Suprapubic skin (tissue), 4 donors: ENCODE measurements at regions not wholly inside any gene's neighbourhood (a gene's known extent, or its start where the extent isn't known, plus 50 kb on each side); places are given as distances from the start of the nearest gene placed in this dataset.

ENCODE experiments used
- POLR2A ChIP-seq, 2 donors: fragments of 450-650 bp; IDR thresholded peaks; one replicate each; pipeline ENCODE4 v1.6.1; 2017; ENCODE audit warnings: antibody characterized with exemption in 2 of 2, mild to moderate bottlenecking in 2 of 2, moderate library complexity in 2 of 2
- POLR2AphosphoS5 ChIP-seq, 3 donors: sonication (generic); formaldehyde crosslinking; IDR thresholded peaks; one replicate each; pipeline ENCODE4 v1.6.1; 2017; ENCODE audit warnings: antibody characterized with exemption in 3 of 3
- TF ChIP-seq, protein P1 (sequence below), 2 donors: fragments of 200-600 bp in 1 of 2; fragments of 450-650 bp in 1 of 2; sonication (generic) in 1 of 2; IDR thresholded peaks; one replicate each; pipeline ENCODE4 v1.5.1; 2016 to 2019; ENCODE audit warnings: antibody characterized with exemption in 2 of 2, mild to moderate bottlenecking in 1 of 2, moderate library complexity in 1 of 2

DNA sequence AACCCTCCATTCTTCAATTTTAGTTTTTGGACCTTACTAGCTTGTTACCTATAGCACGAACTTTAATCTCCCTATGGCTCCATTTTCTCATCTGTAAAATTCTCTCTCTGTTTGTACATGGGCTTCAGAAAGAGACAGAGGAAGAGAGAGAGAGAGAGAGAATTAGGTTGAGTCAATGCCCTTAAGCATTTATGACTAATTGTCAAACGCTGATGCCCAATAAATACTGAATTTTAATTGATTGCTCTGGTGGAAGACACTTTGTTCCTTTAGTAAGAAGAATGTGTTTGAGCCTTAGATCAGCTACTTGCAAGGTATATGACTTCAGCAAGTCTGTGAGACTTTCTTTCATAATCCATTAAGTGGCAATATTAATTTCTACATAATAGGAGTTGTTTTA lies 743.1 kb upstream of the ADGRL4 start:
- TF ChIP-seq, protein P1, sequence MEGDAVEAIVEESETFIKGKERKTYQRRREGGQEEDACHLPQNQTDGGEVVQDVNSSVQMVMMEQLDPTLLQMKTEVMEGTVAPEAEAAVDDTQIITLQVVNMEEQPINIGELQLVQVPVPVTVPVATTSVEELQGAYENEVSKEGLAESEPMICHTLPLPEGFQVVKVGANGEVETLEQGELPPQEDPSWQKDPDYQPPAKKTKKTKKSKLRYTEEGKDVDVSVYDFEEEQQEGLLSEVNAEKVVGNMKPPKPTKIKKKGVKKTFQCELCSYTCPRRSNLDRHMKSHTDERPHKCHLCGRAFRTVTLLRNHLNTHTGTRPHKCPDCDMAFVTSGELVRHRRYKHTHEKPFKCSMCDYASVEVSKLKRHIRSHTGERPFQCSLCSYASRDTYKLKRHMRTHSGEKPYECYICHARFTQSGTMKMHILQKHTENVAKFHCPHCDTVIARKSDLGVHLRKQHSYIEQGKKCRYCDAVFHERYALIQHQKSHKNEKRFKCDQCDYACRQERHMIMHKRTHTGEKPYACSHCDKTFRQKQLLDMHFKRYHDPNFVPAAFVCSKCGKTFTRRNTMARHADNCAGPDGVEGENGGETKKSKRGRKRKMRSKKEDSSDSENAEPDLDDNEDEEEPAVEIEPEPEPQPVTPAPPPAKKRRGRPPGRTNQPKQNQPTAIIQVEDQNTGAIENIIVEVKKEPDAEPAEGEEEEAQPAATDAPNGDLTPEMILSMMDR (IDR thresholded peaks at IDR 0.05) = no peak
- TF ChIP-seq POLR2A (IDR thresholded peaks at IDR 0.05) = no peak
- TF ChIP-seq POLR2AphosphoS5 (IDR thresholded peaks at IDR 0.05) = no peak
